CD4-positive, alpha-beta T cell treated with Interferon gamma for 1 hour (primary cell): ENCODE measurements at regions not wholly inside any gene's neighbourhood (a gene's known extent, or its start where the extent isn't known, plus 50 kb on each side); places are given as distances from the start of the nearest gene placed in this dataset.
"Not testable (repeated sequence)": the region's sequence is repeated elsewhere in the genome, so short reads cannot be mapped to it uniquely, and the experiment has no call there.

Experiments used
- DNase-seq: peaks from one replicate; pipeline ENCODE4 v3.0.0-alpha.2; 2020

DNA sequence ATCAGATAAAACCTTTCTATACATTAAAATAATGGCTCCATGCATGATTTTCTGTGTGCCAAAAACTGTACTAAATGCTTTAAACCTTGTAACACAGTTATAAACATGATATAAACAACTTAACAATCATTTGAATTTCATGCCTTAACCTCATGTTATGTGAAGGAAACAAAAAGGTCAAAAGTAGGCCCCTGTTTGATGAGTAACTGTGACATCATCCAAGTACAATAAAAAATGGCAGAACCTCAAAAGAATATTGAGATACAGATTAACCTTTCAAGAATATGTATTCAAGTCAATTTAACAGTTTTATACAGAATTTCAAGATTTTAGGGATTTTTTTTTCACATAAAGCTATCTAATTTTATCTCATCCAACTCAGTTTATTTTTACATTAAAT, 310.7 kb upstream of the DCN start:
- no peak for DNase-seq

DNA sequence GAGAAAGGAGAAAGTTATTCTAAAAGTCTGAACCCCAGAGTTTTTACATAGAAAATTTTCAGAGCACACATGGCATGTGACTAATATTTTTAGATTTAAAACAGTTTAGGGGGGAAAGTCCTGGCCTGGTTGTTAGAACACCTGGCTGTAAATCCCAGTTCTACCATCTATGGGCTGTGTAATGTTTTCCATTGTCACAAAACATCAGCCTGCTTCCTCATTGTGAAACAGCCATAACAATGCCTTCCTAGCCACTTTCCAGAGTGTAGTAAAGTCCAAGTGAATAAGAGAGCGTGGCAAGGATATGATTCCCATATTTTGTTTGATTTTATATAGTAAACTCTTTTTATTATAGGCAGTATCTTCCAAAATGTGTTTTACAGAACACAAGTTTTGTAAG, 310.0 kb upstream of the DCN start:
- DNase-seq = no peak

DNA sequence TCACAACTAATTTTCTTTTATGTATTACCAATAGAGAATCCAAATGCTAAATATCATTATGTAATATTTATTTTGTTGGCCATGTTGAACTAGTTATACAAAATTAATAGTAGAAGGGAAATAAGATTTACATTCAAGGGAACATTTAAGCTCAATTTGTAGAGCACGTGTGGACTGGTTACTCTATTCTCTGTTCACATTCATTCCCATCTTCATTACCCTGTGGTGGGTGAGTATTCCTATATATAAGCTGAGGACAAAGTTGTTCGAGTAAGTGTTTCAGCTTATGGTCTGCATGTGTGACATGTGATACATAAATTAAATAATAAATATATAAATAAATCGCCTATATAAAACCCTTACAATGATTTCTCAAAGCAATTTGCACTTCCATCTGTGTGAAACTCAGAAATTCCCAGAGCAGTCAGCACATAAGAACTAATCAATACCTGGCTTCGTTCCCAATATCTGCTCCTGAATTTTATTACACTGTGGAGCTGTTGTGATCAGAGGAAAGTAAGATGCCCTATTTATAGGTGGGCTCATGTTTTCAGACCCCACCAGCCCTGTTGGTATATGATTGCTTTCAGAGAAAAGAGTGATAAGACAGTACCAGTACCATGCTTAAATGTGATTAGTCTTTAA, 308.2 kb upstream of the DCN start:
- DNase-seq = no peak

DNA sequence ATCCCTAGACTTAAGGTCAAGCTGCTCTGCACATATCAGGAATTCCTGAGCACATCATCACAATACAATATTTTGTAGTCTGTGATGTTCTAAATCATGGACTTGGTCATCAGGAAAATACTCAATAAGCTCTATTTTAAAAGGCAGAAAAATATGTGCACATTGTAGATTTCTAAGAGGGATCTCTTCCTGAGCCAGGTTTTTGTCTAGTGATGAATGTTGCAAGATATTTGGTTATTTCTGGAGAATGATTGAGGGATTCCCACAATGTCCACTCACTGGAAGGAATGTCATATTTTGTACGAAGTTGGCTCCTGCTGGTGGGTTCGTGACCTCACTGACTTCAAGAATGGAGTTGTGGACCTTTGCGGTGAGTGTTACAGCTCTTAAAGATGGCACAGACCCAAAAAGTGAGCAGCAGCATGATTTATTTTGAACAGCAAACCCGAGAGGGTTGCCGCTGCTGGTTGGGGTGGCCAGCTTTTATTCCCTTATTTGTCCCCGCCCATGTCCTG, 300.9 kb upstream of the DCN start:
- DNase-seq = no peak

DNA sequence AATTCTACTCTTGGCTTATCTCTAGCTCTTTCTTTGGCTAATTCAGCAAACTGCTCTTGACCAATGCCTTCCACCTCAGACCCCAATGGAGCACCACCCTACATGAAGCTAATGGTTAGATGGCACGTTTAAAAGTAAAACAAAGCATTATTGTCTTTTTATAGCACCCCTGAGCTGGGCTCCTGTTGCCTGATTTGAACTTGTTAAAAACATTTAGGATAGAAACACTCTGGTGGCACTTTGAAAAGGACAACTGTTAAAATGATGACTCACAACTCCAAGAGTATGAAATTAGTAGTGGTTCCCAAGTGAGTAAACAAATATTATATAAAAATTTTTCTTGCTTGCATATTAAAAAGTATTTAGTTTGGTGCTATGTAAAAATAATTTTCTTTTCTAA, 299.6 kb upstream of the DCN start:
- DNase-seq = no peak

DNA sequence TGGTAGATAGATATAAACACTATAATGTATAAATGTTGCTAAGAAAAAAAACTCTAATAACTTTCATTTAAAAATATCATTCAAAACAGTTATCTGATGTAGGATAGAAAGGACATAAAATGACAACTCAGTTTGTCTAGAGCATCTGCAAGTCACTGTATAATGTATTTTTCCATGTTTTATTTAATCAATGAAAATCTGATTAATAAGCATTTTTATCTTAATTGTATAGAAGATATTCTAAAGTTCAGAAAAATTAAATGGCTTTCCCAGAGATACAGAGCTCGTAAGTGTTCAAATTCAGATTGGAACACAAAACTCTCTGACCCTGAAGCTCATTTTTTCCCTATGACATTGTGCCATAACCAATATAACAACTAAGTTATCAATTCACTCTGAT, 295.9 kb upstream of the DCN start:
- no peak for DNase-seq

DNA sequence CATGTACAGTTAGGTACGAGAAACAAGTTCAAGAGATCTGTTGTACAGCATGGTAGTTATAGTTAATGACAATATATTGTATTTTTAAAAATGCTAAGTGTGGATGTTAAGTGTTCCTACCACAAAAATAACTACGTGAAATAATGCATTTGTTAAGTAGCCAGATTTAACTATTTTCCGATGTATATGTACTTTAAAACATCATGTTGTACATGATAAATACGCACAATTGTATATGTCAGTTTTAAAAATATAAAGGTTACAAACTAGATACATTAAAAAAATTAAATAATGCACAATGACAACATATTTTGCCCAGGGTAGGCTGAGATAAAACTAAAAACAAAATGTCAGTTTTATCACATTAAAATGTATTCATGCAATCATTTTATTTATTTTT, 285.1 kb upstream of the DCN start:
- no peak for DNase-seq

DNA sequence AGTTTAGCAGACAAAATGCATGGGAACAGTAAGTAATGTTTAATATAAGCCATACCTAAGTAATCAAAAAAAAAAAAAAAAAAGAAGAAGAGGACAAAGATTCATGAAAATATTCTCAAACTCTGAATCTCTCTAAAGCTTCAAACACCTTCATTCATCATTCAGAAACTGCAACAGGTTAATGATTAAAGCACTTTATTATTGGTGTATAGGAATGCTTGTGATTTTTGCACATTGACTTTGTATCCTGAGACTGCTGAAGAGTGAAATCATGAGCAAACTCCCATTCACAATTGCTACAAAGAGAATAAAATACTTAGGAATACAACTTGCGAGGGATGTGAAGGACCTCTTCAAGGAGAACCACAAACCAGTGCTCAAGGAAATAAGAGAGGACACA, 278.4 kb upstream of the DCN start:
- DNase-seq = no peak

DNA sequence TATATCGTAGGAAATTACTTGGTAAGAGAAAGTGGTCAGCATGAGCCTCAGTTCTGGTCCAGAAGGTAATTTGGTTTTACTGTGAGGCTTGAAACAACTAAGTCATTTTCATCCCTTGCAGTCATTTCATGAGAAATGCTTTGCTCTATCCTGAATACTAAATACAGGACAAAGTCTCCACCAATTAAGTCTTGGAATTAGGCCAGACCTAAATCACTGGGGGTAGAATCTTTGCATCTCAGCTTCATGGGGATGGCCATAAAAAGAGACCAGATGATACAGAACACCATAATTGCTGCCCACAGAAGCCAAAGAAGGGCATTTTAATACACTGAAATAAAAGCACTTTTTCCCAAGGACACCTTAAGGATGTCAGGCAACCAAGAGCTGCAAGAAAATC, 277.9 kb upstream of the DCN start:
- DNase-seq = no peak

DNA sequence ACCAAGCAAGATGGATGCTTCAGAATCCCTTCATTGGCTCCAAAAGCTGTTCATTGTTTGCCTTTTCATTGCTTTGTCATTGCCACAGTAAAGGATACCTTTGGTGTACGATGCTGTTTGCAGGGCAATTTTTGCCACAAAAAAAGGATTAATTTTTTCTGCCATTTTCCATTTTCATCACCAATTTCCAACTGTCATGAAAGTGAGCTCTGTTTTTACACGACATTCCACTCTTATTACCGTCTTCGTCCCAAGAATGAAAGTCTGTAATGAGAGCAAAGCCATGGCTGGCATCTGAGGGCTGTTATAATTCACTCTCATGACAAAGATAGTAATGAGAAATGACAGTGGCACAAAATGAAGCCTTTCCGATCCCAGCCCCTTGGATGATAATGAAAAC, 272.7 kb upstream of the DCN start:
- DNase-seq = no peak

DNA sequence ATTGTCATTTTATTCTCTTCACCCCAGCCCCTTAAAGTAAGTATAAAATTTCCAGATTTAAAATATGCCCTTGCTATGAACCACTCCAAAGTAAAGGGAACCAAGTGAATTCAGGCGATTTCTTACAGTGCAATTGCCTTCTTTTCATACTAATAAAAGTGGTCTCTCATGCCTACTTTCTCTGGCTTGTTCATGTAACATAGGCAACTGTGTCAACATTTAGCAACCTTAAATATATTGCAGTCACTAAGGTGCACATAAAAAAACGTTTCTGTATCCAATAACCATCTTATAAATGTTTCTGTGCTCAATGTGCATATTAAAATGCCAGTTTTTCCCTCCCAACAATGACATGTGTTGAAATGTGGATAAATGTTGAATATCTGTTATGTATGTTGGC, 271.6 kb upstream of the DCN start:
- DNase-seq = no peak

DNA sequence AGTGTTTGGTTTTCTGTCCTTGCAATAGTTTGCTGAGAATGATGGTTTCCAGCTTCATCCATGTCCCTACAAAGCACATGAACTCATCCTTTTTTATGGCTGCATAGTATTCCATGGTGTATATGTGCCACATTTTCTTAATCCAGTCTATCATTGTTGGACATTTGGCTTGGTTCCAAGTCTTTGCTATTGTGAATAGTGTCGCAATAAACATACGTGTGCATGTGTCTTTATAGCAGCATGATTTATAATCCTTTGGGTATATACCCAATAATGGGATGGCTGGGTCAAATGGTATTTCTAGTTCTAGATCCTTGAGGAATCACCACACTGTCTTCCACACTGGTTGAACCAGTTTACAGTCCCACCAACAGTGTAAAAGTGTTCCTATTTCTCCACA, 269.8 kb upstream of the DCN start:
- not testable (repeated sequence) for DNase-seq

DNA sequence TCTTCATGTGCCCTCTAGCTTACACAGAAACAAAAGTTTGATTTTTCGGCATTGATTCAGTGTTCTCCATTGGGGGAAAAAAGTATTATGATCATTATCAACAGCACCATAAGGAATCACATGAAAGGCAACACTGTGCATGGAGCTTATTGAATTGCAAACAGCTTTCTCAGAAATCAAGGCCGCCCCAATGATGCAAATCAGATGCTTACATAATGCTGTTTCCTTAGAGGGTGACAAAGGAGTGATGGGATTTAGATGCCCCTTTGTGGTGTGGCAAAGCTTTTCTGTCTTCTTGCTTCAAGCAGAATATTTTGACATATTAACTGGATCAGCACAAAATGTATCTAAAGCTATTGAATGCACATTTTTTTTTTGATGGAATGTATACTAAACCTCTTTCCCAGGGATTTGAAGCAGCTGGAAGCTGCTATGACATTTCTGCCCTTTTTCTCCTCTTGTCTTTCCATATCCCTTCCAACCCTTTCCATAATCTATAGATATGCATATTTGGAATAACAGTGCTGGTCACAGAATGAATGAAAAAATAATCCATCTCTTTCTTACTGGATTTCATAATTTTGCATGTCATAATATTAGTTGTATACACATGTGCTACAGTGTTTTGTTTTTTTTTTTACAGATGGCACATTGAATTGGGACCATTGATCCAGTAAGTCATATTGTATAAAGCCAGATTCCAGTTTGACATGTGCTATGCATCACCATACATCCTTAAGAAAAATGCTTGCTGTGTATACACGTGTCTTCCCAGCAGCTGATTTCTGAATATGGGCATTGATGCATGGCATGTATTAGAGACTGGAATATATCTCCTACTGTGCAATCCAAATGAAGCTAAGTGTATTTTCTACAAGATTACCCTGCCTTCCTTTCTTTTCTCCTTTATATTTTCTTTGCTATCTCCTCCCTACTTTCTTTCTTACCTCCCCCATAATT, 259.7 kb upstream of the DCN start:
- no peak for DNase-seq

DNA sequence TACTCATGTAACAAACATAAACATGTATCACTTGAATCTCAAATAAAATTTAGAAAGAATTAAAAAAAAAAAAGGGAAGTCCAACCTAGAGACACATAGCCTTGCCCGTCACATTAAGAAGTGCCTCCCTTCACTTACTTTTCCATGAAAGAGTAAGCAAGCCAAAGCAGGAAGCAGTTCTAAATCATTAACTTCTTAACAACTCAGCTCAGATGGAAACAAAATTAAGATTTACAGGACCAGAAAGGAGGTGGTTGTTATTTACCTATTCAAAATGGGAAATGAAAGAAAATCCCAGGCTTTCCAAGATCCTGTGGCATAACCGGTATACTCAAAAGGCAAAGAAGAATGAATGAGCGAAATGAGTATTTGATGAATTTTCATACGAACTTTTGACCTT, 258.6 kb upstream of the DCN start:
- DNase-seq = no peak

DNA sequence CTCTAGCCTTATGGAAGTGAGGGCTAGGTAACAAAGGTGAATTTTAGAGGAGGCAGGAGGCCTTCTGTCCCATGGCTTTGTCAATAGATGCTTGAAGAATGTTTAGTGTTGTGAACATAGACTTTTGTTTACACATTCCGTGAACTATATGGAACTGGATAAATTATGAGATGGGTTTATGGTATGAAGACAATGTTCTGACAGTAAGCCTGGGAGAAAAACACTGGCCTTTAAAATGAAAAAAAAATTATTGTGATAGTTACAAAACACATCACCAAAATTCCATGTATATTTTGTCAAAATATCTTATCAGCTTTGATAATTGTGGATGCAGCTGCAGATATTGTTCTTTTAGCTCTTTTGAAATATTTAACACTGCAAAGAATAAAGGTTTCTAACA, 251.5 kb upstream of the DCN start:
- no peak for DNase-seq

DNA sequence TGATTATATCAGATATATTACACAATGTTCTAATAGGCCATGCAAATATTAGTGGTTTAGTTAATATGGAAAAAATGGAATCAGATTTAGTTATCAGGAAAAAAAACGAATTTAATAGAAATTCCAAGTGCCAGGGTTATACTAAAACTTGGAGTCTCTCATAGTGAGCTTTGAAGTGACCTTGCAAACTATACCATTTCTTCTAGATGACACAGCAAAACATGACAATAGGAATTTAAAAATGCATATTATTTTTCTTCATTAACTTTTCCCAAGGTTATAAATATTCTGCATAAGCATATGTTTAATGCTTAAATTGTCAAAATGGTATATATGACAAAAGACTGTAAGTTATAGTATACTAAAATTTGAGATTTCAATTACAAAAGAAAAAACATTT, 250.1 kb upstream of the DCN start:
- DNase-seq = no peak

DNA sequence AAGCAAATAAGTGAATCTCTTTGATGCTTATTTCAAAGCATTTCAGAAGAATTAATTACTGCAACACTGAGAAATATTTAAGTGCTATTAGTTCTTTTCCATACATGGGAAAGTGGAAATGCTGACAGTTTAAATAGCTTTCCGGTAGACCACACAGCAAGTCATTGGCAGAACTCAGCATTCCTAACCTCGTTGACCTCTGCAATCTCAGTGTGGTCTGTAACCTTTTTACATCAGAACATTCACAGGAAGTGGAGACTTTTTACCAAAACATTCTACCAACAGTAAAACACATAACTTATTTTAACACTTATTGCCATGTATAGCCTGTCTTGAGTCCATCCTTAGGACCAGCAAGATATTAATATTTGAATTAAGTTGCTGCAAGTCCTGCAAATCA, 249.5 kb upstream of the DCN start:
- no peak for DNase-seq

DNA sequence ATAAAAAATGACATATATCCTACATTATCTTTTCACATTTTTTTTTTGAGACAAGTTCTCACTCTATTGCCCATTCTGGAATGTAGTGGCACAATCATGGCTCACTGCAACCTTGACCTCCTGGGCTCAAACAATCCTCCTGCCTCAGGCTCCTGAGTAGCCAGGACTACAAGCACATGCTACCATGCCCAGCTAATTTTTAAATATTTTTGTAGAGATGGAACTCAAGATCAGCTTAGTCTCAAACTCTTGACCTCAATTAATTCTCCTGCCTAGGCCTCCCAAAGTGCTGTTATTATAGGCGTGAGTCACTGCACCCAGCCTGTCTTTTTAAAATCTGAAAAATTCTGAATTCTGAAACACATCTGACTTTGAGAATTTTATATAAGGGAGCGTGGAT, 241.9 kb upstream of the DCN start:
- no peak for DNase-seq

DNA sequence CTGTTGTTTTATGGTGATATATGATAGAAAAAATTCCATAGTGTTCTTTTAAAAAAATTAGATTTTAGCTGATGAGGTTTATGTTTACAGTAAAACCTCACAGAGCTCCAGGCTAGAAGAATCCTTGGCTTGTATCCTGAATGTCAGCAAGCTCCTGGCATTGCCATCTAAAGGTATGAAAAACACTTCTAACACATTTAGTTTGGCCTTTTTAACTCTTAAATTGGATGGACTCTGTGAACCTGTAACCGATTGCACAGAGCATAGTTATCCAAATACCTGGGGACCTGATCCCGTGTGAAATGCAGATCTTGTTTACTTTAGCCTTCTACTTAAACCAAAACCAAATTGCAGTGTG, 241.1 kb upstream of the DCN start:
- no peak for DNase-seq

DNA sequence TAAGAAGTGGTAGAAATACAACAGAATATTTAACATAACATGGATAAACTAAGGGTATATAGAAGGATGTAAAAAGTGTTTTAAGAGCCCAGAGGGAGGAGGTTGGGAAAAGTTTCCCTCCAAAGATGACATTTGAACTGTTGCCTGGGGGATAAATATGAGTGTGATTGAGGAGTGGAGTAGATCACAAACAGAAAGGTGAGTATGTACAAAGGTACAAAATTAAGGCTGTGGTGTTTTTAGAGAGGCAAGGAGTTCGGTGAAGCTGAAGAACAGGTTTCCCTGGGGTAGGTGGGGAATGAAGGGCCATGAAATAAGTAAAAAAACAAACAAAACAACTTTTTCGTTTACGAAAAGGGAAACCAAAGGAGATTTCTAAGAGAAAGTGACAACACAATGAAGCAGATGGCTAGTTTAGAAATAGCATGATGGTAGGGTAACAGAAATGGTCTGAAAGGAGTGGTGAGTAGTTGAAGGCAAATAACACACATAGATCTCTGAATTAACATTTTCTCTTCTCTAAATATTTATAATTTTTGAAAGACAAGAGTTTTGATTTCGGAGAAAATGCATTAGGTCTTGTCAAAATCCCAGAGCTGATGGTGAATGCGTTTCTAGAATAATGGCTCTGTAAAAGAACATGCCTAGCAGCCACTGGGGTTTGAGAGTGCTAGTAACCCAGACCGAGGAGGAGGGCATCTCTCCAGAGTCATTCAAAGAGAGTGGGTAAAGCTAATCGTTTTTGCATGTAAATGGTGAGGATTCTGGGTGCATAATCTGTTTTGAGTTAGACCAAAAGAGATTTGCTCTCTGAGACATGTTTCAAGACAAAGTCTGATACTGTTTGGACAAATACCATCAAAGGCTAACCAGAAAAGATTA, 240.4 kb upstream of the DCN start:
- no peak for DNase-seq

DNA sequence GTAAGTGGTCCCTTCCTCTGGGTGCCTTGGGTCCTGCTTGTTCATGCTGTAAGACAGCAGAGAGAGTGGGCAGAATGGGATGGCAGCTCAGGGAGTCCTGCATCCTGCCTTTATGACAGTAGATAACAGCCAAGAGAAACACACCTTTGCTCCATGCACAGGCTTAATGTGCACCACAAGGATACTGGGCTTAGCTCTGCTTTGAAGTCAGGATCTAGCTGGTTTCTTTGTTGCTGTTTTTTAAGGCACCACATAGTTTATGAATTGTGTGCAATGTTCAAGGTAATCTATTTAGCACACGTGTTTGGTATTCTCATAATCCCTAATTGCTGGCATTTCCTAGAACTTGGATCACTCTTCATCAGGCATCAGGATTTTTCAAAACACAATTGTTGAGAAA, 239.5 kb upstream of the DCN start:
- DNase-seq = no peak

DNA sequence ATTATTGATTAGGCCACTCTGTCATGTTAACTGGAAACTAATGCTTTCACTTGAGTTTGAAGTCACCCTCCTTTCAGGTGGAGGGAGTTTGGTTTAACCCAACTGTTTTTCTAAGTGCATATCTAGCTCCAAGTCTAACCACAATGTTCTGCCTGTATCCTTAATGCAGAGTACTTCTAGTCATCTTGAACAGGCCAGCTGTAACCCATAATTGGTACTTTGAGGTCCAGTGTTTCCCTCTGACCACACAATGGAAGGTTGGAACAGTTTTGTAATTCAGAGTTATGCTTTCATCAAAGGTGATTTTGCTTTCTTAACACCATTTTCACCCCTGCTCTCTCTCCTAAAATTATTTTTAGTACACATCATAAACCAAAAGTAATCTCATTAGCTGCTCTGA, 237.2 kb upstream of the DCN start:
- no peak for DNase-seq
